PC-3 (cell line): ENCODE measurements at regions not wholly inside any gene's neighbourhood (a gene's known extent, or its start where the extent isn't known, plus 50 kb on each side); places are given as distances from the start of the nearest gene placed in this dataset.

Source experiments
- ATAC-seq: fragments of 200-7000 bp; cut with Tn5 transposase; 2 replicates; pipeline ENCODE4 v1.9.1; 2020; ENCODE audit warnings: mild to moderate bottlenecking, moderate library complexity
- BruUV-seq: library from RNA; stranded (reverse); fragments of 400-500 nt; replicated peaks from 2 replicates; lab custom pipeline; 2021; lab: Mats Ljungman, UMichigan
- CTCF ChIA-PET: fragments of 300-600 bp; sonication (Branson Sonifier 250); formaldehyde crosslinking; loops from one replicate; lab custom pipeline; 2022; ENCODE audit warnings: antibody characterized with exemption; lab: Charles Lee
- POLR2A ChIA-PET: fragments of 300-600 bp; sonication (Branson Sonifier 250); formaldehyde crosslinking; loops from one replicate; lab custom pipeline; 2022; ENCODE audit warnings: antibody characterized with exemption; ENCODE audit not compliant: unreplicated experiment; lab: Charles Lee
- DNase-seq: peaks from one replicate; pipeline ENCODE4 v3.0.0-alpha.2; 2015
- H2AFZ ChIP-seq: fragments of 300-600 bp; sonication (generic); 2 replicates; pipeline ENCODE4 v1.6.0; 2016; ENCODE audit warnings: antibody characterized with exemption, low read length
- H3F3A ChIP-seq: fragments of 300-600 bp; sonication (generic); one replicate; pipeline ENCODE4 v1.6.0; 2017; ENCODE audit warnings: antibody characterized with exemption, low read length, control low read depth, mild to moderate bottlenecking; ENCODE audit not compliant: unreplicated experiment
- H3K27ac ChIP-seq: fragments of 300-600 bp; sonication (generic); 2 replicates; pipeline ENCODE4 v1.5.1; 2016; ENCODE audit warnings: mild to moderate bottlenecking, low read length
- H3K27me3 ChIP-seq: fragments of 300-600 bp; sonication (generic); 2 replicates; pipeline ENCODE4 v1.6.1; 2016; ENCODE audit warnings: low read length, mixed read lengths
- H3K36me3 ChIP-seq: fragments of 300-600 bp; sonication (generic); 2 replicates; pipeline ENCODE4 v1.6.1; 2016; ENCODE audit warnings: low read depth, mixed run types, low read length, mixed read lengths
- H3K4me1 ChIP-seq: fragments of 300-600 bp; sonication (generic); 2 replicates; pipeline ENCODE4 v1.5.1; 2016; ENCODE audit warnings: low read length; ENCODE audit not compliant: insufficient read depth
- H3K4me2 ChIP-seq: fragments of 300-600 bp; sonication (generic); 2 replicates; pipeline ENCODE4 v1.6.0; 2016; ENCODE audit warnings: low read length
- H3K4me3 ChIP-seq: fragments of 300-600 bp; sonication (generic); 2 replicates; pipeline ENCODE4 v1.5.1; 2016; ENCODE audit warnings: mild to moderate bottlenecking, low read length, mixed read lengths
- H3K79me2 ChIP-seq: fragments of 300-600 bp; sonication (generic); 2 replicates; pipeline ENCODE4 v1.6.1; 2017; ENCODE audit warnings: low read length, mixed read lengths
- H3K9ac ChIP-seq: fragments of 300-600 bp; sonication (generic); 2 replicates; pipeline ENCODE4 v1.6.0; 2016; ENCODE audit warnings: mild to moderate bottlenecking, low read length
- H3K9me2 ChIP-seq: fragments of 300-600 bp; sonication (generic); replicated peaks from 2 replicates; pipeline ENCODE4 v1.6.1; 2016; ENCODE audit warnings: mixed run types, low read length, mixed read lengths
- H3K9me3 ChIP-seq: fragments of 300-600 bp; sonication (generic); 2 replicates; pipeline ENCODE4 v1.6.1; 2016; ENCODE audit warnings: low read length, mixed read lengths
- H4K20me1 ChIP-seq: fragments of 300-600 bp; sonication (generic); 2 replicates; pipeline ENCODE4 v1.6.1; 2016; ENCODE audit warnings: low read length, mixed read lengths
- CTCF ChIP-seq: fragments of 300-600 bp; sonication (generic); conservative IDR thresholded peaks from 2 replicates; pipeline ENCODE4 v1.5.1; 2017; ENCODE audit warnings: antibody characterized with exemption, low read depth, mild to moderate bottlenecking, low read length
- EZH2 ChIP-seq: fragments of 300-600 bp; sonication (generic); IDR thresholded peaks from one replicate; pipeline ENCODE4 v1.6.1; 2017; ENCODE audit warnings: antibody characterized with exemption, mild to moderate bottlenecking, low read length; ENCODE audit not compliant: unreplicated experiment
- EZH2phosphoT487 ChIP-seq: fragments of 300-600 bp; sonication (generic); IDR thresholded peaks from 2 replicates; pipeline ENCODE4 v1.6.1; 2018; ENCODE audit warnings: mild to moderate bottlenecking, antibody characterized with exemption, low read length, borderline replicate concordance
- intact Hi-C: fragments of 100-400 bp; cut with micrococcal nuclease; formaldehyde crosslinking; loops from 2 replicates; pipeline ENCODE4 v1.9.0; 2023

GRCh38 chr3:105166893-105167292 lies 199.8 kb upstream of the ALCAM start:
- H4K20me1 ChIP-seq = no peaks in the 10 kb centered on the region
- ATAC-seq = no peak
- POLR2A ChIA-PET = no interaction called here

GRCh38 chr3:105170423-105170822 lies 196.3 kb upstream of the ALCAM start:
- Histone ChIP-seq H3K9me3 (no peaks in the 10 kb centered on the region), H4K20me1 (no peaks in the 10 kb centered on the region), H3K79me2 (no peaks in the 10 kb centered on the region), H3K4me1 (no peaks in the 10 kb centered on the region), H2AFZ (no peak overlapping the region), H3K4me3 (no peak overlapping the region), H3K27me3 (no peaks in the 10 kb centered on the region), H3K9me2 (no peaks in the 10 kb centered on the region), H3F3A (no peaks in the 10 kb centered on the region), H3K27ac (no peak overlapping the region), H3K9ac (no peak overlapping the region), H3K36me3 (no peaks in the 10 kb centered on the region), H3K4me2 (no peak overlapping the region)
- intact Hi-C loops = no loop called here
- POLR2A ChIA-PET = no interaction called here
- no TSS peak for BruUV-seq
- TF ChIP-seq EZH2phosphoT487 (no peak), EZH2 (no peak), CTCF (no peak)
- CTCF ChIA-PET = no interaction called here
- ATAC-seq = no peak
- no peak for DNase-seq

More at GRCh38 chr3:105166893-105167292, 199.8 kb upstream of the ALCAM start:
- H3K36me3 ChIP-seq = no peaks in the 10 kb centered on the region
- H3K27me3 ChIP-seq = no peaks in the 10 kb centered on the region
- H3K4me3 ChIP-seq = no peak overlapping the region
- H3F3A ChIP-seq = no peaks in the 10 kb centered on the region
- H3K9ac ChIP-seq = no peak overlapping the region
- TF ChIP-seq EZH2 (no peak), EZH2phosphoT487 (no peak), CTCF (no peak)
- intact Hi-C loops = no loop called here
- H3K4me2 ChIP-seq = no peak overlapping the region
- no peaks in the 10 kb centered on the region for H3K9me2 ChIP-seq
- CTCF ChIA-PET = no interaction called here
- no peak for DNase-seq
- H2AFZ ChIP-seq = no peak overlapping the region
- no peaks in the 10 kb centered on the region for H3K79me2 ChIP-seq
- H3K9me3 ChIP-seq = no peaks in the 10 kb centered on the region
- H3K27ac ChIP-seq = no peak overlapping the region
- H3K4me1 ChIP-seq = no peaks in the 10 kb centered on the region
- no TSS peak for BruUV-seq

- no TSS peak for BruUV-seq
- Histone ChIP-seq H3K79me2 (no peaks in the 10 kb centered on the region), H2AFZ (no peak overlapping the region), H3F3A (no peaks in the 10 kb centered on the region), H3K36me3 (no peaks in the 10 kb centered on the region), H3K4me2 (no peak overlapping the region), H3K27me3 (no peaks in the 10 kb centered on the region), H3K9ac (no peak overlapping the region), H3K27ac (no peak overlapping the region), H3K9me2 (no peaks in the 10 kb centered on the region), H3K4me3 (no peak overlapping the region), H4K20me1 (no peaks in the 10 kb centered on the region), H3K4me1 (no peaks in the 10 kb centered on the region), H3K9me3 (no peaks in the 10 kb centered on the region)
- ChIA-PET POLR2A (no interaction called here), CTCF (no interaction called here)
- TF ChIP-seq EZH2phosphoT487 (no peak), CTCF (no peak), EZH2 (no peak)
- ATAC-seq = no peak
- intact Hi-C loops = no loop called here
- no peak for DNase-seq
These were observed 192.6 kb upstream of the ALCAM start for GRCh38 chr3:105174017-105174615.
